GM18858 (cell line): ENCODE measurements at regions not wholly inside any gene's neighbourhood (a gene's known extent, or its start where the extent isn't known, plus 50 kb on each side); places are given as distances from the start of the nearest gene placed in this dataset.

ENCODE experiments used
- ATAC-seq: cut with Tn5 transposase; IDR thresholded peaks from one replicate; pipeline ENCODE4 v1.9.1; 2021; ENCODE audit not compliant: unreplicated experiment

- no peak for ATAC-seq
These were observed 52.3 kb downstream of the PLEKHG1 start for GRCh38 chr6:150651808-150652470.

GRCh38 chr6:150652848-150653613, 53.3 kb downstream of the PLEKHG1 start:
- no peak for ATAC-seq

- ATAC-seq, result no peak
These were observed 54.9 kb downstream of the PLEKHG1 start for GRCh38 chr6:150654608-150655007.

- no peak for ATAC-seq
These were observed 56.5 kb downstream of the PLEKHG1 start for GRCh38 chr6:150656156-150656555.

GRCh38 chr6:150658421-150658820, 58.7 kb downstream of the PLEKHG1 start:
- no peak for ATAC-seq

GRCh38 chr6:150659046-150659763, 59.5 kb downstream of the PLEKHG1 start:
- ATAC-seq, result no peak

- ATAC-seq, result no peak
These were observed 61.7 kb downstream of the PLEKHG1 start for GRCh38 chr6:150661216-150662007.

- ATAC-seq, result no peak
These were observed 63.1 kb downstream of the PLEKHG1 start for GRCh38 chr6:150662814-150663213.

DNA sequence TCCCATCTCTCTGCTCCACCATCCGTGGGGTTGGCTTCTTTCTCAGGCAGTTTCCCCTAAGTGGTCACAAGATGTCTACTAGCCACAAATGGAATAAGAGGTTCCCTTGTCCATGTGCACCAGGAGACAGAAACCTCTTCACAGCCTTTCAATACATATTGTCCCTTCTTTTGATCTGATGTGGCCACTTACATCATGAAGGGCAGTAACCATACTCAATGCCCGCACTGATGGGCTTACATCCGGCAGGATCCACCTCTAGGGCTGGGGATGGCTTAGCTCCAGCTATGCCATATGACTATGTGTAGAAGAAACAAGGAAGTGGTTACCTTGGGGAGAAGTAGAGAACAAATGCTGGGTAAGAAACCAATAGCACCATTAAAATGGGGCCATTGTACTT, 64.4 kb downstream of the PLEKHG1 start:
- no peak for ATAC-seq

GRCh38 chr6:150666071-150666470, 66.4 kb downstream of the PLEKHG1 start:
- no peak for ATAC-seq

DNA sequence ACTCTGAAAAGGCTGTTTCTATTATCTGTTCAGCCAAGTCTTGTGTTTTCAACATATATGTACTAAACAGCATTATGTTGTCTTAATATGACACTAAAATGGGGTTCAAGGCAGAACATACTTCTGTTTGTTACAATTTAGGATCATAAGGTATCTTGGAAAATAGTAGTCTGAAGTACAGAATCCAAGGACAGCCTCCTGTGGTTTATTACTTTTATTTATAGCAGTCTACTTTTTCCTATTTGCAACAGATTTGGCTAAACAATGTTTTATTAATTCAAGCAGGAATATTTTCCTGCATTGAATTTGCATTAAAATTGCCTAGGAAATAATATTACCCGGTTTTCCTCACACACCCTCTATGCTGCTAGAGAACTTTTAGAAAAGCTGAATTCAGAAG, 67.7 kb downstream of the PLEKHG1 start:
- ATAC-seq, result no peak

DNA sequence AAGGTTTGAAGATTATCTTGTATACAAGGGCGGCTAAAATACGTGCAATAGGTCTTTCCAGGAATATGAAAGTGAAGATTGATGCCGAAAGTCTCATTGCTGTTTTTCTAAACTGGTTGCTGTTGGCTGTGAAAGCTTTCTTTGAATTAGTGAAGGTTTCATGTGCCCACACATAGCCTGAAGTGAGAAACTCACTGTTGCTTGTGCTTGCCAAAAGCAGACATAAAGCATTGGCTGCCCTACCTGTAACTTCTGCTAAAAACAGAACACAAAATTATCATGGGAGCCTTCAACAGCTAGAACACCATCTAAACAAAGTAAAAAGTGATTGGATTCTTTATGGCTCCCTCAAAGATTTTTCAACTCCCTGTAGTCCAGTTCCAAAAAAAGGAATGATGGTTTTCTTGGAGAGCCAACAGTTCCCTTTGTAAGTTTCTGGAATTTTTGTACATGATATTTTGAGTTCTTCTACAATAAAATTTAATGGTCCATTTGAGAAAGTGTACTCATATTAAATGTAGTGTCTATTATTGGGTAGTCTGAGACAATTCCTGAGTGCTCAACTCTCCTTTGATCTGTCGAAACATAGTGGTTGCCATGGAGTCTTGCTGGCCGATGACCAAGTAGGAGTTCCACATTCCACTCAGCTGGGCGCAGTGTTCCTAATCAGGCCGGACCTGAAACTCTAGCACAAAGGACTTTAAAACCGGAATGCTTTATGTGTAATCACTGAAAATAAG, 68.5 kb downstream of the PLEKHG1 start:
- ATAC-seq, result no peak

GRCh38 chr6:150668900-150669302, 69.2 kb downstream of the PLEKHG1 start:
- no peak for ATAC-seq

- no peak for ATAC-seq
These were observed 70.6 kb downstream of the PLEKHG1 start for GRCh38 chr6:150670311-150670710.

DNA sequence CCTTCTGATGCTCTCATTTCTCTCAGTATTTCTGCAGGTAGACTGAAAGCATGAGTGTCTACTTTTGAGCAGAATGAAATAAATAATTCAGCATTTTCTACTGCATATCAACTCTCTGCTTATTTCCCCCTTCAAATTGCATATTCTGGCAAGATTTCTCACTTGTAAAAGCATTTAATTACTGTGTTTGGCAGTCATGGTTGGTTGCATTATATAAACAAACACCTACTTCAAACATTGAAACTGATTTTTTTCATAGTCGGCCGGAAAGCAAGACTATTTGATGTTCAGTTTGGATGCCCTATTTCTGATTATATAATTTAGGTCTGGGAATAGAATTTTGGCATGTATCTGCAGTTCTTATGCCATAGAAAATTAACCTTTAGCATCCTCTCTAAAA, 73.1 kb downstream of the PLEKHG1 start:
- no peak for ATAC-seq

DNA sequence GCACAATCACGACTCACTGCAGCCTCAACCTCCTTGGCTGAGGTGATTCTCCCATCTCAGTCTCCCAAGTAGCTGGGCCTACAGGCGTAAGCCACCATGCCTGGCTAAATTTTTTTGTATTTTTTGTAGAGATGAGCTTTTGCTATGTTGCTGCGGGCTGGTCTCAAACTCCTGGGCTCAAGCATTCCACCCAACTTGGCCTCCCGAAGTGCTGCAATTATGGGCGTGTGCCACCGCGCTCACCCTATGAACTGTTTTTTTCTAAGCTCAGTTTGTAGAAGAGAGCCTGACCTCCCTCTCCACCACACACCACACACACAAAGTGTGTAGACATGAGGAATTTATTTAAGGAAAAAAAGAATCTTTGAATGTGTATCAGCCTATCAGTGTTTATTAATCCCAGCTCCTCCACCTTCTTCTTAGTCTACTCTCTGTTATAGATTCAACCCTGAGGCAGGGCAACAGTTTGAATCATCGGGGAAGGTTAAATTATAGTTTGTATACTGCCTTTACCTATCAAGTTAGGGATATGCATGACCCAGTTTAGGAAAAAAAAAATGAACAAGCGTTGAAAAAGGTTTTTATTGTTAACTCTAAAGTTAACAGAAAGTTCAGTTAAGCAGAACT, 74.1 kb downstream of the PLEKHG1 start:
- no peak for ATAC-seq

GRCh38 chr6:150676344-150676743, 76.7 kb downstream of the PLEKHG1 start:
- ATAC-seq, result no peak

DNA sequence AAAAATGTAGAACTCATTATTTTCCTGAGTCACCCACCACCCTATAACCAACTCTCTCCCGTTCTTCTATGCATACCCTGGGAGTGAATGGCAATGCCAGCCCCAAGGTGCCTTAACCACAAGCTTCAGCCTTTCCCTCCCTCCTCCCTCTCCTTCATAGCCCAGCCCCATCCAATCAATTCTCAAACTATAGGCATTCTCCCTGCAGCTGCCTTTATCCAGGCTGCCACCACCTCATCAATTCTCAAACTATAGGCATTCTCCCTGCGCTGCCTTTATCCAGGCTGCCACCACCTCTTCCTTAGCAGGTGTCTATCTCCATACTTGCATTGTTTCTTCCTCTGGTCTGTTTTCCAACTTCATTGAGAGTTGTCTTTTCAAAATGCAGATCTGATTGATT, 77.1 kb downstream of the PLEKHG1 start:
- ATAC-seq, result no peak

GRCh38 chr6:150680510-150680909, 80.8 kb downstream of the PLEKHG1 start:
- no peak for ATAC-seq
